Smooth muscle cell (in vitro differentiated cells): ENCODE measurements at regions not wholly inside any gene's neighbourhood (a gene's known extent, or its start where the extent isn't known, plus 50 kb on each side); places are given as distances from the start of the nearest gene placed in this dataset.
A peak's percentile ranks its signal among the peaks of the same experiment; 100 is the strongest.
"Not testable (repeated sequence)": the region's sequence is repeated elsewhere in the genome, so short reads cannot be mapped to it uniquely, and the experiment has no call there.

Experiments
- DNase-seq: peaks from one replicate; lab custom pipeline; 2025; ENCODE audit not compliant: unreplicated experiment; lab: John Stamatoyannopoulos, UW
- H2AFZ ChIP-seq: fragments of 200-600 bp; sonication (generic); 2 replicates; pipeline ENCODE4 v1.6.0; 2016; ENCODE audit warnings: antibody characterized with exemption, low read depth, mild to moderate bottlenecking
- H3F3A ChIP-seq: fragments of 200-600 bp; sonication (generic); 2 replicates; pipeline ENCODE4 v1.6.0; 2017; ENCODE audit warnings: antibody characterized with exemption, low read depth
- H3K27ac ChIP-seq: fragments of 200-600 bp; sonication (generic); 2 replicates; pipeline ENCODE4 v1.5.1; 2016; ENCODE audit warnings: low read depth, mild to moderate bottlenecking
- H3K27me3 ChIP-seq: fragments of 200-600 bp; sonication (generic); 2 replicates; pipeline ENCODE4 v1.6.1; 2016; ENCODE audit warnings: low read depth, mild to moderate bottlenecking
- H3K36me3 ChIP-seq: fragments of 200-600 bp; sonication (generic); 2 replicates; pipeline ENCODE4 v1.5.1; 2016; ENCODE audit warnings: low read depth
- H3K4me1 ChIP-seq: fragments of 200-600 bp; sonication (generic); 2 replicates; pipeline ENCODE4 v1.5.1; 2016; ENCODE audit warnings: low read depth
- H3K4me2 ChIP-seq: fragments of 200-600 bp; sonication (generic); 2 replicates; pipeline ENCODE4 v1.6.0; 2016; ENCODE audit warnings: mild to moderate bottlenecking
- H3K4me3 ChIP-seq: fragments of 200-600 bp; sonication (generic); 2 replicates; pipeline ENCODE4 v1.5.1; 2016; ENCODE audit warnings: mild to moderate bottlenecking
- H3K79me2 ChIP-seq: fragments of 200-600 bp; sonication (generic); 2 replicates; pipeline ENCODE4 v1.6.0; 2016; ENCODE audit warnings: low read depth, mild to moderate bottlenecking
- H3K9ac ChIP-seq: fragments of 200-600 bp; sonication (generic); 2 replicates; pipeline ENCODE4 v1.6.0; 2016; ENCODE audit warnings: low read depth
- H3K9me3 ChIP-seq: fragments of 200-600 bp; sonication (generic); replicated peaks from 2 replicates; pipeline ENCODE4 v1.5.1; 2016; ENCODE audit warnings: low read depth
- H4K20me1 ChIP-seq: fragments of 200-600 bp; sonication (generic); 2 replicates; pipeline ENCODE4 v1.6.0; 2016; ENCODE audit warnings: low read depth
- WGBS: methylation state at CpG from one replicate; pipeline ENCODE4 v1.1.7; 2016; ENCODE audit warnings: low lambda C conversion rate; 5-methylcytosine and 5-hydroxymethylcytosine counted together
- TF ChIP-seq, protein P1 (sequence below): fragments of 200-600 bp; sonication (generic); IDR thresholded peaks from 2 replicates; pipeline ENCODE4 v1.5.1; 2017; ENCODE audit warnings: borderline replicate concordance, mild to moderate bottlenecking, antibody characterized with exemption; ENCODE audit not compliant: insufficient read depth, poor library complexity, severe bottlenecking

DNA sequence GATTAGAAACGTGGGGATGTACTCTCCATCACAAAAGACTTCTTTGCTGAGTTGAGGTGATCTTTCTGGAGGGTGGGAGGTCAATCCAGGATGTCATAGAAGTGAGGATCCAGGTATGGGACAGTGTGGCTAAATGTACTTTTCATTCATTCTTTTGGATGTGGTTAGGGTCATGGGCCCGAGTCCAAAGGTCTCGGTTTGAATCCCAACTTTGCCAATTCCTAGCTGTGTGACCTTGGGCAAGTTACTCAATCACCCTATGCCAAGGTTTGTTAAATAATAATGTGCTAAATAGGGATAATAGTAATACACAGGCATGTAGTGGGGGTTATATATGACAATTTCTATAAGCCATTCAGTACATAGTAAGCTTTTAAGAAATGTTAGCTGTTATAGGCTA, 91.4 kb downstream of the SAMD9 start:
- no peak overlapping the region for H3K9ac ChIP-seq
- no peak for DNase-seq

DNA sequence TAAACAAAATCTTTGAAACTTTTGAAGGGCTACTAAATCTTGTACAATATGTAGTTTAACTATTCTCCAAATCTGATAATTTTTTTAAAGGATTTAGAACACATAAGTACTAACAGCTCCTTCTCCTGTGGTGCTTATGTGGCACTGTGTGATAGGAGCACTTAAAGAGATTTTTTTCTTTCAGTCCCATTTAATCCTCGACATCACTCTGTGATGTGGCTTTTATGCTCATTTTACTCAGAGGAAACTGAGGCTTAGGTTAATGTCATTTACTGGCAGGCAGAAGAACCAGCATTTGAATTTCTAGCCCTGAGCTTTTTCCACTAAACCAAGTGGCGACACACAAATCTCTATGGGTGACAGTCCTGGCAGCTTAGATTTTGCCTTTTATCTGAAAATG, 92.4 kb downstream of the SAMD9 start:
- H4K20me1 ChIP-seq: no peaks in the 10 kb centered on the region
- no peaks in the 10 kb centered on the region for H3K36me3 ChIP-seq
- H3K79me2 ChIP-seq: no peaks in the 10 kb centered on the region
- no peaks in the 10 kb centered on the region for H3K27me3 ChIP-seq
- no peaks in the 10 kb centered on the region for H3F3A ChIP-seq
- peaks cover 6% of the 10 kb centered on the region for H3K4me1 ChIP-seq
- TF ChIP-seq, protein P1, sequence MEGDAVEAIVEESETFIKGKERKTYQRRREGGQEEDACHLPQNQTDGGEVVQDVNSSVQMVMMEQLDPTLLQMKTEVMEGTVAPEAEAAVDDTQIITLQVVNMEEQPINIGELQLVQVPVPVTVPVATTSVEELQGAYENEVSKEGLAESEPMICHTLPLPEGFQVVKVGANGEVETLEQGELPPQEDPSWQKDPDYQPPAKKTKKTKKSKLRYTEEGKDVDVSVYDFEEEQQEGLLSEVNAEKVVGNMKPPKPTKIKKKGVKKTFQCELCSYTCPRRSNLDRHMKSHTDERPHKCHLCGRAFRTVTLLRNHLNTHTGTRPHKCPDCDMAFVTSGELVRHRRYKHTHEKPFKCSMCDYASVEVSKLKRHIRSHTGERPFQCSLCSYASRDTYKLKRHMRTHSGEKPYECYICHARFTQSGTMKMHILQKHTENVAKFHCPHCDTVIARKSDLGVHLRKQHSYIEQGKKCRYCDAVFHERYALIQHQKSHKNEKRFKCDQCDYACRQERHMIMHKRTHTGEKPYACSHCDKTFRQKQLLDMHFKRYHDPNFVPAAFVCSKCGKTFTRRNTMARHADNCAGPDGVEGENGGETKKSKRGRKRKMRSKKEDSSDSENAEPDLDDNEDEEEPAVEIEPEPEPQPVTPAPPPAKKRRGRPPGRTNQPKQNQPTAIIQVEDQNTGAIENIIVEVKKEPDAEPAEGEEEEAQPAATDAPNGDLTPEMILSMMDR: no peak
- no peak overlapping the region for H3K9ac ChIP-seq
- H3K4me2 ChIP-seq: peak overlapping the region; percentile 50
- no peak overlapping the region for H3K4me3 ChIP-seq
- peak overlapping the region; percentile 49 for H3K27ac ChIP-seq
- 34% methylated on average over 2 of the region's 2 CpGs for WGBS
- no peak for DNase-seq
- no peaks in the 10 kb centered on the region for H3K9me3 ChIP-seq
- peak overlapping the region; percentile 58 for H2AFZ ChIP-seq

More for the DNA sequence above, 91.4 kb downstream of the SAMD9 start:
- Histone ChIP-seq H3K27ac (no peak overlapping the region), H3K27me3 (no peaks in the 10 kb centered on the region), H3K36me3 (no peaks in the 10 kb centered on the region), H3F3A (no peaks in the 10 kb centered on the region), H4K20me1 (no peaks in the 10 kb centered on the region), H2AFZ (no peak overlapping the region), H3K4me3 (no peak overlapping the region), H3K4me2 (no peak overlapping the region), H3K9me3 (no peaks in the 10 kb centered on the region), H3K79me2 (no peaks in the 10 kb centered on the region), H3K4me1 (peaks cover 6% of the 10 kb centered on the region)
- TF ChIP-seq, protein P1: no peak
- WGBS: 69% methylated on average over 3 of the region's 3 CpGs

DNA sequence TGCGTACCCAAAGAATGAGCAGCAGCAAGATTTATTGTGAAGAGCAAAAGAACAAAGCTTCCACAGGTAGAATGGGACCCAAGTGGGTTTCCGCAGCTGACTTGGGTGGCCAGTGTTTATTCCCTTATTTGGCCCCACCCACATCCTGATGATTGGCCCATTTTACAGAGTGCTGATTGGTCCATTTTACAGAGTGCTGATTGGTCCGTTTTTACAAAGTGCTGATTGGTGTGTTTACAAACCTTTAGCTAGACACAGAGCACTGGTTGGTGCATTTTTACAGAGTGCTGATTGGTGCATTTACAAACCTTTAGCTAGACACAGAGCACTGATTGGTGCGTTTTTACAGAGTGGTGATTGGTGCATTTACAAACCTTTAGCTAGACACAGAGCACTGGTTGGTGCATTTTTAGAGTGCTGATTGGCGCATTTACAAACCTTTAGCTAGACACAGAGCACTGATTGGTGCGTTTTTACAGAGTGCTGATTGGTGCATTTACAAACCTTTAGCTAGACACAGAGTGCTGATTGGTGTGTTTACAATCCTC, 94.8 kb downstream of the SAMD9 start:
- not testable (repeated sequence) for H3K9me3 ChIP-seq, H3K4me1 ChIP-seq, H2AFZ ChIP-seq, H3K27me3 ChIP-seq, DNase-seq, H3K79me2 ChIP-seq, H3F3A ChIP-seq, H3K27ac ChIP-seq, H3K4me3 ChIP-seq, H4K20me1 ChIP-seq, H3K9ac ChIP-seq, H3K36me3 ChIP-seq, H3K4me2 ChIP-seq
- WGBS: 86% methylated on average over 6 of the region's 6 CpGs

DNA sequence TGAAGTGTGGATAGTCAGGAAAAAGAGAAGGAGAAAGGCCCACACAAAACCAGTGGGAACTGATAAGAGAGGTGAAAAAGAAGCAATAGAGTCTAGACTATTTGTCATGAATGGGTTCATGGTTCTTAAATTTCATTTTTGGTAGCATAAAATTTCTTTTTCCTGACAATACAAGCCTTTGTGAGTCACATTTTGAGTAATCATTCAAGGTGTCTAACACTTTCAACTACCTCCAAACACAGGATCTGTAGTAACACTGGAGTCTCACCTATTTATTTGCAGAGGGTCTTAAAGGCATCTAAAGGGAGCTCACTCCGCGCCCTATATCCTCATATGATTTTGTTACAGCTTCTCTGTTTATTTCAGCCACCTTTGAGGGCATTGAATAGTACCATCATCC, 96.0 kb downstream of the SAMD9 start:
- Histone ChIP-seq H3K27me3 (no peaks in the 10 kb centered on the region), H3K79me2 (no peaks in the 10 kb centered on the region), H2AFZ (no peak overlapping the region), H3K4me2 (no peak overlapping the region), H3K9ac (no peak overlapping the region), H3K9me3 (no peaks in the 10 kb centered on the region), H3F3A (peaks cover 11% of the 10 kb centered on the region), H3K4me3 (no peak overlapping the region), H4K20me1 (no peaks in the 10 kb centered on the region), H3K27ac (no peak overlapping the region), H3K4me1 (peaks cover 13% of the 10 kb centered on the region), H3K36me3 (no peaks in the 10 kb centered on the region)
- DNase-seq: no peak
- 72% methylated on average over 2 of the region's 2 CpGs for WGBS
- TF ChIP-seq, protein P1: no peak
